Fibroblast of pulmonary artery (primary cell): ENCODE measurements at regions not wholly inside any gene's neighbourhood (a gene's known extent, or its start where the extent isn't known, plus 50 kb on each side); places are given as distances from the start of the nearest gene placed in this dataset.

Source experiments
- DNase-seq: peaks from one replicate; pipeline ENCODE4 v3.0.0-alpha.2; 2010; ENCODE audit warnings: low read depth
- H3K4me3 ChIP-seq: replicated peaks from 2 replicates; pipeline ENCODE4 v1.5.1; 2011; ENCODE audit warnings: low read depth, mild to moderate bottlenecking, control low read depth, low read length, moderate library complexity
- CTCF ChIP-seq: IDR thresholded peaks from 2 replicates; pipeline ENCODE4 v1.5.1; 2011; ENCODE audit warnings: mild to moderate bottlenecking, control low read depth, low read length, inconsistent platforms; ENCODE audit errors: missing control alignments

- TF ChIP-seq CTCF = no peak
- H3K4me3 ChIP-seq = no peak overlapping the region
- DNase-seq = no peak
Measured at GRCh38 chr5:165185716-165186115, 1680.3 kb downstream of the MAT2B start.

- no peak for DNase-seq
- no peak overlapping the region for H3K4me3 ChIP-seq
- TF ChIP-seq CTCF = no peak
Measured at GRCh38 chr5:165187815-165188214, 1682.4 kb downstream of the MAT2B start.

GRCh38 chr5:165188556-165189175 is 1683.2 kb downstream of the MAT2B start:
- H3K4me3 ChIP-seq = no peak overlapping the region
- no peak for TF ChIP-seq CTCF
- DNase-seq = no peak

GRCh38 chr5:165196961-165197360 is 1691.5 kb downstream of the MAT2B start:
- no peak overlapping the region for H3K4me3 ChIP-seq
- TF ChIP-seq CTCF = no peak
- DNase-seq = no peak

GRCh38 chr5:165201369-165201768 is 1696.0 kb downstream of the MAT2B start:
- no peak overlapping the region for H3K4me3 ChIP-seq
- no peak for TF ChIP-seq CTCF
- peak; percentile 1 for DNase-seq

GRCh38 chr5:165201771-165202518 is 1696.5 kb downstream of the MAT2B start:
- TF ChIP-seq CTCF = no peak
- DNase-seq = peak; percentile 1

GRCh38 chr5:165202519-165202910 is 1697.1 kb downstream of the MAT2B start:
- no peak for TF ChIP-seq CTCF
- H3K4me3 ChIP-seq = no peak overlapping the region
- no peak for DNase-seq

More at GRCh38 chr5:165201771-165202518, 1696.5 kb downstream of the MAT2B start:
- H3K4me3 ChIP-seq = no peak overlapping the region
